Pancreas (tissue), 10 donors: ENCODE measurements at regions not wholly inside any gene's neighbourhood (a gene's known extent, or its start where the extent isn't known, plus 50 kb on each side); places are given as distances from the start of the nearest gene placed in this dataset.

Experiments
- ATAC-seq, 4 donors: fragments of 200-7000 bp; cut with Tn5 transposase; one replicate each; pipeline versions ENCODE4 v1.8.0 to v1.9.1; 2020; ENCODE audit warnings: mild to moderate bottlenecking in 4 of 4, moderate library complexity in 4 of 4
- DNase-seq, 6 donors: peaks; one replicate each; pipeline ENCODE4 v3.0.0-alpha.2; 2020
- FAIRE-seq: peaks from 2 replicates; lab custom pipeline; 2012; peaks lifted over from hg19 to GRCh38; lab: Jason Lieb, UNC
- H3K27ac ChIP-seq, 4 donors: fragments of 200-600 bp; sonication (generic); 1 replicate in 3 of 4; 2 replicates in 1 of 4; pipeline versions ENCODE4 v1.5.0 to v1.8.0; 2020
- H3K27me3 ChIP-seq, 4 donors: fragments of 200-600 bp; one replicate each; pipeline ENCODE4 v1.8.0; 2021
- H3K36me3 ChIP-seq, 3 donors: fragments of 200-600 bp; sonication (generic) in 1 of 3; one replicate each; pipeline versions ENCODE4 v1.5.0 to v1.8.0; 2020 to 2021
- H3K4me1 ChIP-seq, 3 donors: fragments of 200-600 bp; one replicate each; pipeline ENCODE4 v1.8.0; 2021
- H3K4me3 ChIP-seq, 4 donors: fragments of 200-600 bp; sonication (generic) in 2 of 4; one replicate each; pipeline versions ENCODE4 v1.5.0 to v1.8.0; 2020 to 2021
- H3K9me3 ChIP-seq, 4 donors: fragments of 200-600 bp; one replicate each; pipeline ENCODE4 v1.8.0; 2021
- WGBS, 2 donors: extraction: QIAGEN DNeasy Blood & Tissue Kit; methylation state at CpG; one replicate each; pipeline ENCODE4 v1.1.7; 2013; 5-methylcytosine and 5-hydroxymethylcytosine counted together
- intact Hi-C, 3 donors: fragments of 100-400 bp; cut with DNase I; formaldehyde crosslinking; loops; one replicate each; pipeline versions ENCODE4 v1.11.1 to v1.14.2; 2022
- TF ChIP-seq, protein P1 (sequence below), 4 donors: fragments of 200-600 bp; sonication (generic) in 3 of 4; IDR thresholded peaks; one replicate each; pipeline versions ENCODE4 v1.5.0 to v1.8.0; 2021; ENCODE audit warnings: antibody characterized with exemption in 4 of 4
- donor health status: healthy with polysubstance abuse.
- donor health status: DM: no; HTN: no; CAD: no; lungs with moderate emphysema.
- donor health status: DM: no; HTN: no; CAD: no.
- donor health status: control.
- donor health status: control.
- donor health status: Bipolar disorder and iron deficiency.
- donor health status: DM: yes; HTN: yes; CAD: no.
- donor health status: DM: no; HTN: no; CAD: no.
- donor health status: DM: no; HTN: no; CAD: no.
- donor health status: DM: yes; HTN: yes; CAD: no.

DNA sequence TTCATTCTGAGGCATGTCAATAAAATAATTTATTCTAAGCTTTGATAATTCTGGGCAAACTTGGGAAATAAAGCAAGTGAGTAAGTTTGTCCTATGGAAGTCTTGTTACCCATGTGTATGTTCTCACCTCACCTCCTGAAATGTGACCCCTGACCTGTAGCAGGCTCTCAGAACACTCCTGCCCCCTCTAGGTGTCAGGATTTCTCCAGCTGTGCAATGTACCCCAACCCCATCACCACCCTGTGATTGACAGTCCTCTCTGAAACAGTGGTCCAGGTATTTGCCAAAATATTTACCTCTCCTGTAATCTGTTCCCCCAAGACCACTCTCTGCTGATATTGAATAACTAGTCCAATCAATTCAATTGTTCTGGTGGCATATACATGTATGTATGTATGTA is 122.6 kb upstream of the PTER start:
- Histone ChIP-seq H3K36me3 (no peaks in the 10 kb centered on the region), H3K4me1 (no peaks in the 10 kb centered on the region), H3K27me3 (no peaks in the 10 kb centered on the region), H3K4me3 (no peak overlapping the region), H3K9me3 (no peaks in the 10 kb centered on the region), H3K27ac (no peak overlapping the region)
- TF ChIP-seq, protein P1, sequence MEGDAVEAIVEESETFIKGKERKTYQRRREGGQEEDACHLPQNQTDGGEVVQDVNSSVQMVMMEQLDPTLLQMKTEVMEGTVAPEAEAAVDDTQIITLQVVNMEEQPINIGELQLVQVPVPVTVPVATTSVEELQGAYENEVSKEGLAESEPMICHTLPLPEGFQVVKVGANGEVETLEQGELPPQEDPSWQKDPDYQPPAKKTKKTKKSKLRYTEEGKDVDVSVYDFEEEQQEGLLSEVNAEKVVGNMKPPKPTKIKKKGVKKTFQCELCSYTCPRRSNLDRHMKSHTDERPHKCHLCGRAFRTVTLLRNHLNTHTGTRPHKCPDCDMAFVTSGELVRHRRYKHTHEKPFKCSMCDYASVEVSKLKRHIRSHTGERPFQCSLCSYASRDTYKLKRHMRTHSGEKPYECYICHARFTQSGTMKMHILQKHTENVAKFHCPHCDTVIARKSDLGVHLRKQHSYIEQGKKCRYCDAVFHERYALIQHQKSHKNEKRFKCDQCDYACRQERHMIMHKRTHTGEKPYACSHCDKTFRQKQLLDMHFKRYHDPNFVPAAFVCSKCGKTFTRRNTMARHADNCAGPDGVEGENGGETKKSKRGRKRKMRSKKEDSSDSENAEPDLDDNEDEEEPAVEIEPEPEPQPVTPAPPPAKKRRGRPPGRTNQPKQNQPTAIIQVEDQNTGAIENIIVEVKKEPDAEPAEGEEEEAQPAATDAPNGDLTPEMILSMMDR (IDR thresholded peaks at IDR 0.05) = no peak
- FAIRE-seq (no peak), DNase-seq (no peak), ATAC-seq (no peak)
- intact Hi-C loops = no loop called here

DNA sequence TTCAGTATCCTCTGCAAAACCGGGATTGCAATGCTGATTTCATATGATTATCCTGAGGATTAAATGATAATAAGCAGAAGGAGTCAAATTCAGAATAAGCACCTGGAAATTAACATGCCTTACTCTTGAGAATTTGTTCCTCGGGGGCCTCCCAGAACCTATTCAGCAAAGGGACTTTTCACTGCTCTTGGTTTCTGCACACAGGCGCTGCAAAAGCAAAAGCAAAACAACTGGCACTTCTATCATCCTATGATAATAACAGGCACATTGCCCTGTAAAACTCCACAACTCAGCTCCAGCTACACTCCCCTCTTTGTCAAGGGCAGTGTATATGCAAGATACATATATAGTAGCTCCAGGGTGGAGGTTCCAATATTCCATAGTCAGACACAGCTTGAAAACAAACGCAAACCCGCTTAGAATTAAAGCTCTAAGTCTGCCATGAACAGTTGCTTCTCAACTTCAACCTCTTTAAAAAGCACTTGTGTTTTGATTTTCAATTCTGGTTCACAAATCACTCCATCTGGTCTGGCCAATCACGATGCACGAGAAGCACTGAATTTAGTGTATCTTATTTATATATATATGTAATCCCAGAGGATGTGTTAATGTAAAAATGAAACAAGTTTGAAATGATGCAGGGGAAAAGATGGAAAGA is 119.9 kb upstream of the PTER start:
- no peak overlapping the region for H3K4me3 ChIP-seq
- TF ChIP-seq, protein P1 (IDR thresholded peaks at IDR 0.05) = no peak
- H3K36me3 ChIP-seq = no peaks in the 10 kb centered on the region
- H3K27ac ChIP-seq = no peak overlapping the region
- WGBS, 2 donors = 67 to 73% methylated on average over 7 of the region's 7 CpGs
- no peaks in the 10 kb centered on the region for H3K27me3 ChIP-seq
- ATAC-seq (no peak), FAIRE-seq (no peak), DNase-seq (no peak)
- no peaks in the 10 kb centered on the region for H3K9me3 ChIP-seq
- no peaks in the 10 kb centered on the region for H3K4me1 ChIP-seq
- intact Hi-C loops = no loop called here

DNA sequence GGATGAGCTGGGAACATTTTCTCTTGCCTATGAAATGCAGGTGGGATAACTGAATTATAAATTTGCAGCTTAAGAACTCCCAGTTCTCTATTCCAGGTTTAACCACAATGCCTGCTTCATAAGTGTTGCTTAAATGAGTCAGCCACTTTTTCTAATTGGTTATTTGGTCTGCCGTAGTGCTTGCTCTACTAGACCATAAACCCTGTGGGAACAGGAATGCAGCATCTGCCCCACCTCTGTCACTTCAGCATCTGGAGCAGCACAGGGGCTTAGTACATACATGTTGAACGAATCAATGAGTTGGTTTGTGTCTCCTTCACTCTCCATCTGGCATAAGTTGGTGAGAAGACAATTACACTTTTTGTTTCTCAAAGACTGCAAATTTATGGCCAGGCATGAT is 95.2 kb upstream of the PTER start:
- TF ChIP-seq, protein P1 (IDR thresholded peaks at IDR 0.05) = no peak
- H3K36me3 ChIP-seq = no peaks in the 10 kb centered on the region
- H3K4me1 ChIP-seq = no peaks in the 10 kb centered on the region
- ATAC-seq (no peak), FAIRE-seq (no peak), DNase-seq (no peak)
- H3K27ac ChIP-seq = no peak overlapping the region
- H3K27me3 ChIP-seq = no peaks in the 10 kb centered on the region
- no peak overlapping the region for H3K4me3 ChIP-seq
- 62 to 63% methylated on average over 2 of the region's 2 CpGs for WGBS, 2 donors
- intact Hi-C loops = no loop called here
- H3K9me3 ChIP-seq = no peaks in the 10 kb centered on the region

DNA sequence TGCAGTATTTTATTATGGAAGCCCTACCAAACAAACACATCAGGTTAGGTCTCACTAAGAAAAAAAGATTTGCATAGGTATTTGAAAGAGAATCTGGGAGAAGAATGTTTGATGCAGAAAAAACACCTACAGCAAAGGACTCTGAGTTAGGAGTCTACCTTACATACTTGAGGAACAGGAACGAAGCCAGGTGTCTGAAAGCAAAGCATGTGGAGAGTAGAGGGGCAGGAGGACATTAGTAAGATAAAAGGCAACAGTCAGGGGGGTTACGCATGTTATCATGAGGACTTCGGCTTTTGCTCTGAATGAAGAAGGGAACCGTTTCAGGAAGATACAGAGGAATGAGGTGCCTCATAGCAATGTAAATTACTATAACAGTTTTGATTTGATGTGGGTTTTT is 87.9 kb upstream of the PTER start:
- Histone ChIP-seq H3K27ac (no peak overlapping the region), H3K36me3 (no peaks in the 10 kb centered on the region), H3K9me3 (no peaks in the 10 kb centered on the region), H3K4me1 (no peaks in the 10 kb centered on the region), H3K27me3 (no peaks in the 10 kb centered on the region), H3K4me3 (no peak overlapping the region)
- no peak for DNase-seq
- WGBS, 2 donors = 49 to 51% methylated on average over 4 of the region's 4 CpGs
- TF ChIP-seq, protein P1 (IDR thresholded peaks at IDR 0.05) = no peak
- no peak for FAIRE-seq
- no peak for ATAC-seq
- intact Hi-C loops = no loop called here

DNA sequence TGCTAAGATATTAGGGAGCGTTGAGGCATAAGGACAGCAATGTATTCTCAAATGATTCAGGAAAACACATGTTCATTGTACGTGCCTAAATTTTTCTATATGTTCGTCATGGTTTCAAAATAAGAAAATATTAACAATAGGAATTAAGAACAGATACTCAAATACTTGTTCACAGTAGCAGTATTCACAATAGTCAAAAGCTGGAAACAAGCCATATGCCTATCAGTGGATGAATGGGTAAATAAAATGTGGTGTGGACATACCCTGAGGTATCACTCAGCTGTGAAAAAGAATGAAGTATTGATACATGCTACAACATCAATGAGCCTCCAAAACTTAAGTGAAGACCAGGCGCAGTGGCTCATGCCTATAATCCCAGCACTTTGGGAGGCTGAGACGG is 84.7 kb upstream of the PTER start:
- no peaks in the 10 kb centered on the region for H3K4me1 ChIP-seq
- FAIRE-seq (no peak), DNase-seq (no peak), ATAC-seq (no peak)
- H3K36me3 ChIP-seq = no peaks in the 10 kb centered on the region
- WGBS, 2 donors = 61 to 80% methylated on average over 5 of the region's 5 CpGs
- intact Hi-C loops = no loop called here
- no peak overlapping the region for H3K27ac ChIP-seq
- no peaks in the 10 kb centered on the region for H3K9me3 ChIP-seq
- H3K4me3 ChIP-seq = no peak overlapping the region
- TF ChIP-seq, protein P1 (IDR thresholded peaks at IDR 0.05) = no peak
- H3K27me3 ChIP-seq = no peaks in the 10 kb centered on the region
